ENCODE measurements at regions not wholly inside any gene's neighbourhood (a gene's known extent, or its start where the extent isn't known, plus 50 kb on each side); places are given as distances from the start of the nearest gene placed in this dataset.

- Histone ChIP-seq H3K4me3 (no peak overlapping the region), H3K36me3 (no peaks in the 10 kb centered on the region), H3K27ac (peak overlapping the region in 2 of 4 donors; percentile 10 to 16), H3K27me3 (no peaks in the 10 kb centered on the region), H3K9me3 (no peaks in the 10 kb centered on the region), H3K4me1 (peaks cover 0 to 22% (median 17%) of the 10 kb centered on the region in 3 donors)
- intact Hi-C loops (cut with DNase I): no loop called here
- 24 to 41% methylated on average over 5 of the region's 5 CpGs for WGBS, 2 donors
- no peak for TF ChIP-seq POLR2A (IDR thresholded peaks at IDR 0.05)
- TF ChIP-seq, protein P1, sequence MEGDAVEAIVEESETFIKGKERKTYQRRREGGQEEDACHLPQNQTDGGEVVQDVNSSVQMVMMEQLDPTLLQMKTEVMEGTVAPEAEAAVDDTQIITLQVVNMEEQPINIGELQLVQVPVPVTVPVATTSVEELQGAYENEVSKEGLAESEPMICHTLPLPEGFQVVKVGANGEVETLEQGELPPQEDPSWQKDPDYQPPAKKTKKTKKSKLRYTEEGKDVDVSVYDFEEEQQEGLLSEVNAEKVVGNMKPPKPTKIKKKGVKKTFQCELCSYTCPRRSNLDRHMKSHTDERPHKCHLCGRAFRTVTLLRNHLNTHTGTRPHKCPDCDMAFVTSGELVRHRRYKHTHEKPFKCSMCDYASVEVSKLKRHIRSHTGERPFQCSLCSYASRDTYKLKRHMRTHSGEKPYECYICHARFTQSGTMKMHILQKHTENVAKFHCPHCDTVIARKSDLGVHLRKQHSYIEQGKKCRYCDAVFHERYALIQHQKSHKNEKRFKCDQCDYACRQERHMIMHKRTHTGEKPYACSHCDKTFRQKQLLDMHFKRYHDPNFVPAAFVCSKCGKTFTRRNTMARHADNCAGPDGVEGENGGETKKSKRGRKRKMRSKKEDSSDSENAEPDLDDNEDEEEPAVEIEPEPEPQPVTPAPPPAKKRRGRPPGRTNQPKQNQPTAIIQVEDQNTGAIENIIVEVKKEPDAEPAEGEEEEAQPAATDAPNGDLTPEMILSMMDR (IDR thresholded peaks at IDR 0.05): no peak
- DNase-seq: no peak
Measured at GRCh38 chr12:23008623-23009022, 383.7 kb downstream of the ETNK1 start.

GRCh38 chr12:23014749-23015148, 389.8 kb downstream of the ETNK1 start:
- TF ChIP-seq, protein P1 (IDR thresholded peaks at IDR 0.05): no peak
- TF ChIP-seq POLR2A (IDR thresholded peaks at IDR 0.05): no peak
- no peak overlapping the region for H3K4me3 ChIP-seq

GRCh38 chr12:23025372-23026016, 400.5 kb downstream of the ETNK1 start:
- 31 to 58% methylated on average over 1 of the region's 1 CpG for WGBS, 2 donors
- Histone ChIP-seq H3K27me3 (no peaks in the 10 kb centered on the region), H3K4me3 (no peak overlapping the region), H3K36me3 (no peaks in the 10 kb centered on the region), H3K27ac (no peak overlapping the region), H3K9me3 (no peaks in the 10 kb centered on the region), H3K4me1 (no peaks in the 10 kb centered on the region)
- intact Hi-C loops (cut with DNase I): no loop called here
- DNase-seq: no peak
- no peak for TF ChIP-seq POLR2A (IDR thresholded peaks at IDR 0.05)
- TF ChIP-seq, protein P1 (IDR thresholded peaks at IDR 0.05): no peak

More at GRCh38 chr12:23014749-23015148, 389.8 kb downstream of the ETNK1 start:
- Histone ChIP-seq H3K4me1 (no peaks in the 10 kb centered on the region), H3K27ac (no peak overlapping the region), H3K36me3 (no peaks in the 10 kb centered on the region), H3K27me3 (no peaks in the 10 kb centered on the region), H3K9me3 (no peaks in the 10 kb centered on the region)
- intact Hi-C loops (cut with DNase I): no loop called here
- no peak for DNase-seq

GRCh38 chr12:23028158-23028802, 403.3 kb downstream of the ETNK1 start:
- TF ChIP-seq, protein P1 (IDR thresholded peaks at IDR 0.05): no peak
- TF ChIP-seq POLR2A (IDR thresholded peaks at IDR 0.05): no peak
- no peaks in the 10 kb centered on the region for H3K4me1 ChIP-seq
- no peak overlapping the region for H3K27ac ChIP-seq
- no peak for DNase-seq
- intact Hi-C loops (cut with DNase I): no loop called here
- H3K4me3 ChIP-seq: no peak overlapping the region
- H3K27me3 ChIP-seq: peaks cover 0 to 4% (median 0%) of the 10 kb centered on the region in 4 donors
- H3K36me3 ChIP-seq: no peaks in the 10 kb centered on the region
- H3K9me3 ChIP-seq: no peaks in the 10 kb centered on the region
- 42 to 51% methylated on average over 4 of the region's 4 CpGs for WGBS, 2 donors

- Histone ChIP-seq H3K36me3 (no peaks in the 10 kb centered on the region), H3K4me3 (no peak overlapping the region), H3K27ac (no peak overlapping the region), H3K9me3 (no peaks in the 10 kb centered on the region), H3K4me1 (no peaks in the 10 kb centered on the region), H3K27me3 (peaks cover 0 to 4% (median 0%) of the 10 kb centered on the region in 4 donors)
- WGBS, 2 donors: 52 to 79% methylated on average over 3 of the region's 3 CpGs
- no peak for TF ChIP-seq POLR2A (IDR thresholded peaks at IDR 0.05)
- TF ChIP-seq, protein P1 (IDR thresholded peaks at IDR 0.05): no peak
- intact Hi-C loops (cut with DNase I): no loop called here
- DNase-seq: no peak
Measured at GRCh38 chr12:23029185-23029584, 404.2 kb downstream of the ETNK1 start.
